Kasumi-1 (cell line): ENCODE measurements at regions not wholly inside any gene's neighbourhood (a gene's known extent, or its start where the extent isn't known, plus 50 kb on each side); places are given as distances from the start of the nearest gene placed in this dataset.

ENCODE experiments used
- DNase-seq, 2 experiments: peaks; one replicate each; lab custom pipeline; 2025; lab: John Stamatoyannopoulos, UW

DNA sequence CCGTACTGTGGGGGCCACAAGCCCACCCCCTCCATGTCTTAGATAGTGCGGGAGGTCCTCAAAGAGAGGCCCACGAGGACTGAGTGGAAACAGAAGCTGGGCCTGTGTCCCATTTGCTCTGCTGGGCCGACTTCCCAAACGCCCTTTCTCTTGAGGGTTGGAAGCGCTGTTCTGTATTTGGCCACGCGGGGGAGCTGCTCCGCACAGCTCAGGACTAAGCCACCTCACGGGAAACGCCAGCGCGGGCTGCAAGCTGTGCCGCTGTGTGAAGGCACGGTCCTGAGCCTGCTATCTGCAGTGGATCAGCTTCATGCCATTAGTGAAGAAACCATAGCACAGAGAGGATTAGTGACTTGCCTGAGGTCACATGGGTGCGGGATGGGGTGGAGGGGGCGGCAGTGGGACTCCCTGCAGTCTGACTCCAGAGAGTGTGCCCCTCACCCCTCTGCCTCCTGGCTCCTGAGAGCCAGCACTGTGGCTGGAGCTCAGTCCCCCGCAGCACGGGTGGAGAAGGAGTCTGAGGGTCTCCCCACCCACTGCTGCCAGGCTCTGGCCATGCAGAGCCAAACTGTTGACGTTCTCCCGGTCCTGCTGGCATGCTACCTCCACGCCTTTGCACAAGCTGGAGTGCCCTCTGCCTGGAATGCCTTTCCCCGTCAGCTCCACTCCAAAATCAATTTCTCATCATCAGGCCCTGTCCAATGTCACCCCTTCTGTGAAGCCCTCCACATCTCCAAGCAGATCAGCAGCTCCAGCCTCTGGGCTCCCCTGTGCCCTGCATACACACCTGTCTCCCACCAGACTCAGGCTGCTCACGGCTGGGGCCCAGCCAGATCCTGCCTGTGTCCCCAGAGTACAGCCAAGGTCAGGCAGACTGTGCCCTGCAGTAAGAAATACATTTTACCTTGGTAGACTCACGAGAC, 51.5 kb upstream of the LRRC32 start:
- DNase-seq: peak; percentile 71 to 81

DNA sequence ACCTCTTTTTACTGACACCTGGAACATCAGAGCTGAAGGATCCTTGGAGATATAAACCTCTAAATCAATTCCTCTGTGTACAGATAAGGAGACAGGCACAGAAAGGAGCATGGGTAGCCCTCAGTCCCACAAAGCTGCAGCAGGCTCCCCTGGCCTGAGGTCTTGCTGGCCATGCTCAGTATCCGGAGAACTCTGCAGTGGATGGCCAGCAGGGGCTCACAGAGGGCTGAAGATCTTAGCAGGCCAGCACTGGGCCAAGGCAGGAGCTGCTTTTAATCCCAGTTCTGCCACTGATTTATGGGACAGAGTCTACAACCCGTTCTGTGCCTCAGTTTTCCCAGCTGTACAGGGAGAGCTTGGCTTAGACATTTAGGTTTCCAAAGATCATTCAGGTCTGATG, 52.6 kb upstream of the LRRC32 start:
- no peak for DNase-seq

- no peak for DNase-seq
These were observed 53.0 kb upstream of the LRRC32 start for GRCh38 chr11:76723548-76723947.

DNA sequence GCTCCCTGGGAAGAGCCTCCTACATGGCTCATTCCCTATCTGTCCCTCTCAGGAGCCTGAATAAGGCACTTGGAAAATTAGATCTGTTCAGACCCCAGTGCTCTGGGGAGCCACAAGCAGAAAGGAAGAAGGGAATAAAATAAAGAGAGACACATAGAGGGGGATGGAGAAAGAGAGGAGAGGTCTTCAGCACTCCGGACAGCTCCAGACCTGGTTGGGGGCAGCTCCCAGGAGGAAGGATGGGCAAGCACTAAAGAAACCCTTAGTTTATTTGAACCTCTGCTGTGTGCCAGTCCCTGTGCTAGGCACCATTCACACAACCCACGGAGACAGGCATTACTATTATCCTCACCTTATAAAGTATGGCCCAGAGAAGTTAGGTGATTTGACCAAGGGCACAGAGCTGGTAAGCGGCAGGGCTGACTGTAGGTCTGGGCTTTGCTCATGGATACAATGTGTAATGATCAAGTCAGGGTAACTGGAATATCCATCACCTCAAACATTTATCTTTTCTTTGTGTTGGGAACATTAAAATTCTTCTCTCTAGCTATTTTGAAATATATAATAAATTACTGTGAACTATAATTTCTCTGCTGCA, 53.7 kb upstream of the LRRC32 start:
- DNase-seq: peak; percentile 6 to 15

GRCh38 chr11:76728227-76728626, 54.9 kb upstream of the TSKU start:
- DNase-seq: no peak

DNA sequence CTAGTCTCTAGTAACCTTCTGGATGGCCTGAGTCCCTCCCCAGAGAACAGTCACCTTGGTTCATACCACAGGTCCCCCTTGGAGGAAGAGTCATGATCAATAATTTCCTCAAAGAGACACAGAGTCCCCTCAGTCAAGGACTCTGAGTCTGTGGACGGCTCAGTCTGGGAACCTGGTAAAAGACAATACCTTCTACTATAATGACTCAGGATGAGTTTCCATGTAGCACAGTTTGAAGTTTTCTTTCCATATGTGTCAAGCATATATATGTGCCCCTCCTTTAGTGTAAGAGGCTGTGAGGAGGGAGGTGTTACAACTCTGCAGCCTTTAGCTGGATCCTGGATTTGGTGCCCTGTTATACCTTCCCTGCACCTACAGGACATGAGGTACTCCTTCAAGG, 54.4 kb upstream of the TSKU start:
- no peak for DNase-seq

DNA sequence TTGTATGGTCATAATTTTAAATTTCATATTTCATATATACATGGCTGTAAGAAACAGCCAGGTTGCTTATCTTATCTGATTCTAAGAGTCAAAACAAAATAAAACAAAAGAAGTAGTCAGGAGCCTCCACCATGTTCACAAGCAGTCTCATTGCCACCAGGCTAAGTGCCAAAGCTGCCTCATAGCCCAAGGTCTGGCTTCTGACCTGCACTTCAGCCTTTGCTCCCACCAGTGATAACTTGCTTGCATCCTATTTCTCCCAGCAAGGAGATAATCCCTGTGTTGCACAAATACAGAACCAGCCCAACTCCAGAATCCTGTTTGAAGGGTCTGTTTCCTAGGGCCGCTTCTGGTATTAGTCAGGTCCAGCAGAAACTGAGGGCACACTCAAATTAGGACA, 53.9 kb upstream of the TSKU start:
- no peak for DNase-seq

- no peak for DNase-seq
These were observed 52.1 kb upstream of the TSKU start for GRCh38 chr11:76730887-76731565.

- DNase-seq: no peak
These were observed 50.5 kb upstream of the TSKU start for GRCh38 chr11:76732643-76733042.
